Naive thymus-derived CD4-positive, alpha-beta T cell (primary cell): ENCODE measurements at regions not wholly inside any gene's neighbourhood (a gene's known extent, or its start where the extent isn't known, plus 50 kb on each side); places are given as distances from the start of the nearest gene placed in this dataset.

Experiments
- ATAC-seq: fragments of 150-1000 bp; cut with Tn5 transposase; 2 replicates; pipeline ENCODE4 v1.10.0; 2021; ENCODE audit warnings: mild to moderate bottlenecking, moderate library complexity
- CTCF ChIA-PET: fragments of 350-600 bp; sonication (Branson Sonifier 250); formaldehyde crosslinking; loops from one replicate; lab custom pipeline; 2021; ENCODE audit warnings: antibody characterized with exemption; lab: Charles Lee
- POLR2A ChIA-PET: fragments of 350-600 bp; sonication (Branson Sonifier 250); formaldehyde crosslinking; loops from one replicate; lab custom pipeline; 2021; ENCODE audit warnings: antibody characterized with exemption, inconsistent platforms; lab: Charles Lee
- DNase-seq, 9 donors: peaks; one replicate each; pipeline versions ENCODE4 v3.0.0 to v3.0.0-alpha.2; 2020 to 2022; ENCODE audit warnings: mixed read lengths in 1 of 9
- H3K27ac ChIP-seq: one replicate; pipeline ENCODE4 v1.7.0; 2013; ENCODE audit warnings: mild to moderate bottlenecking, low read depth, low read length, moderate library complexity
- H3K27me3 ChIP-seq, 2 donors: one replicate each; pipeline ENCODE4 v1.7.0; 2013; ENCODE audit warnings: low read length in 2 of 2, mild to moderate bottlenecking in 2 of 2, moderate library complexity in 2 of 2; ENCODE audit not compliant: control insufficient read depth in 2 of 2, insufficient read depth in 2 of 2
- H3K36me3 ChIP-seq, 3 experiments: 1 replicate in 2 of 3; 2 replicates in 1 of 3; pipeline ENCODE4 v1.7.0; 2013; ENCODE audit warnings: low read length in 3 of 3, mild to moderate bottlenecking in 3 of 3, moderate library complexity in 1 of 3; ENCODE audit not compliant: insufficient read depth in 3 of 3, control insufficient read depth in 2 of 3
- H3K4me1 ChIP-seq, 2 donors: one replicate each; pipeline ENCODE4 v1.7.0; 2013; ENCODE audit warnings: low read length in 2 of 2, mild to moderate bottlenecking in 2 of 2, moderate library complexity in 1 of 2; ENCODE audit not compliant: control insufficient read depth in 2 of 2, insufficient read depth in 2 of 2
- H3K4me3 ChIP-seq: 2 replicates; pipeline ENCODE4 v1.7.0; 2013; ENCODE audit warnings: mild to moderate bottlenecking, low read length
- H3K9me3 ChIP-seq, 3 experiments: 1 replicate in 2 of 3; 2 replicates in 1 of 3; pipeline ENCODE4 v1.7.0; 2013; ENCODE audit warnings: low read length in 3 of 3; ENCODE audit not compliant: control insufficient read depth in 2 of 3
- H3K27ac Mint-ChIP-seq, 9 donors: one replicate each; pipeline ENCODE4 v1.8.0; 2020 to 2022; ENCODE audit warnings: mixed read lengths in 9 of 9, mild to moderate bottlenecking in 8 of 9, moderate library complexity in 5 of 9, inconsistent platforms in 2 of 9
- H3K27me3 Mint-ChIP-seq, 5 donors: one replicate each; pipeline ENCODE4 v1.8.0; 2021 to 2022; ENCODE audit warnings: mixed read lengths in 5 of 5, mild to moderate bottlenecking in 1 of 5
- H3K36me3 Mint-ChIP-seq, 5 donors: one replicate each; pipeline ENCODE4 v1.8.0; 2020 to 2022; ENCODE audit warnings: mixed read lengths in 5 of 5, mild to moderate bottlenecking in 3 of 5, inconsistent platforms in 1 of 5
- H3K4me1 Mint-ChIP-seq, 7 donors: one replicate each; pipeline ENCODE4 v1.8.0; 2020 to 2022; ENCODE audit warnings: mixed read lengths in 7 of 7, mild to moderate bottlenecking in 3 of 7, inconsistent platforms in 1 of 7
- H3K4me3 Mint-ChIP-seq, 10 donors: one replicate each; pipeline ENCODE4 v1.8.0; 2020 to 2022; ENCODE audit warnings: mild to moderate bottlenecking in 10 of 10, mixed read lengths in 10 of 10, moderate library complexity in 6 of 10, inconsistent platforms in 2 of 10
- H3K9me3 Mint-ChIP-seq, 11 donors: one replicate each; pipeline ENCODE4 v1.8.0; 2020 to 2022; ENCODE audit warnings: mixed read lengths in 11 of 11, mild to moderate bottlenecking in 4 of 11, inconsistent platforms in 1 of 11, moderate library complexity in 1 of 11
- intact Hi-C, 2 donors: fragments of 100-400 bp; cut with micrococcal nuclease; formaldehyde crosslinking; loops; one replicate each; pipeline ENCODE4 v1.15.1; 2023

- Histone ChIP-seq H3K27ac (no peak overlapping the region), H3K9me3 (no peaks in the 10 kb centered on the region), H3K4me3 (no peak overlapping the region), H3K27me3 (no peaks in the 10 kb centered on the region), H3K4me1 (no peaks in the 10 kb centered on the region), H3K36me3 (no peaks in the 10 kb centered on the region)
- POLR2A ChIA-PET = no interaction called here
- intact Hi-C loops = no loop called here
- no peak for DNase-seq
- Mint-ChIP-seq H3K9me3 (peaks cover 3 to 38% (median 13%) of the 10 kb centered on the region in 11 donors), H3K4me1 (no peaks in the 10 kb centered on the region), H3K27ac (no peak overlapping the region), H3K27me3 (no peaks in the 10 kb centered on the region), H3K36me3 (peaks cover 0 to 4% (median 0%) of the 10 kb centered on the region in 5 donors), H3K4me3 (no peak overlapping the region)
- CTCF ChIA-PET = no interaction called here
- no peak for ATAC-seq
Observed at GRCh38 chr10:107741971-107742370, 577.5 kb upstream of the SORCS1 start.

- Histone ChIP-seq H3K36me3 (no peaks in the 10 kb centered on the region), H3K27me3 (no peaks in the 10 kb centered on the region), H3K9me3 (no peaks in the 10 kb centered on the region), H3K4me3 (no peak overlapping the region), H3K4me1 (no peaks in the 10 kb centered on the region), H3K27ac (no peak overlapping the region)
- H3K36me3 Mint-ChIP-seq = peaks cover 0 to 4% (median 0%) of the 10 kb centered on the region in 5 donors
- H3K9me3 Mint-ChIP-seq = peaks cover 0 to 39% (median 9%) of the 10 kb centered on the region in 11 donors
- H3K27me3 Mint-ChIP-seq = no peaks in the 10 kb centered on the region
- ChIA-PET CTCF (no interaction called here), POLR2A (no interaction called here)
- H3K4me1 Mint-ChIP-seq = no peaks in the 10 kb centered on the region
- no peak overlapping the region for H3K4me3 Mint-ChIP-seq
- DNase-seq (no peak), ATAC-seq (no peak)
- intact Hi-C loops = no loop called here
- H3K27ac Mint-ChIP-seq = no peak overlapping the region
Observed at GRCh38 chr10:107740962-107741690, 576.6 kb upstream of the SORCS1 start.

GRCh38 chr10:107739951-107740350, 575.4 kb upstream of the SORCS1 start:
- ATAC-seq (no peak), DNase-seq (no peak)
- intact Hi-C loops = no loop called here
- Histone ChIP-seq H3K4me1 (no peaks in the 10 kb centered on the region), H3K27me3 (no peaks in the 10 kb centered on the region), H3K27ac (no peak overlapping the region), H3K36me3 (no peaks in the 10 kb centered on the region), H3K4me3 (no peak overlapping the region), H3K9me3 (no peaks in the 10 kb centered on the region)
- no peak overlapping the region for H3K4me3 Mint-ChIP-seq
- CTCF ChIA-PET = no interaction called here
- H3K4me1 Mint-ChIP-seq = no peaks in the 10 kb centered on the region
- POLR2A ChIA-PET = no interaction called here
- no peak overlapping the region for H3K27ac Mint-ChIP-seq
- peaks cover 0 to 4% (median 0%) of the 10 kb centered on the region in 5 donors for H3K36me3 Mint-ChIP-seq
- H3K9me3 Mint-ChIP-seq = peaks cover 2 to 48% (median 15%) of the 10 kb centered on the region in 11 donors
- H3K27me3 Mint-ChIP-seq = no peaks in the 10 kb centered on the region

GRCh38 chr10:107733328-107734130, 569.0 kb upstream of the SORCS1 start:
- Mint-ChIP-seq H3K4me1 (no peaks in the 10 kb centered on the region), H3K27me3 (no peaks in the 10 kb centered on the region), H3K9me3 (peaks cover 9 to 56% (median 20%) of the 10 kb centered on the region in 11 donors), H3K36me3 (no peaks in the 10 kb centered on the region), H3K27ac (no peak overlapping the region), H3K4me3 (no peak overlapping the region)
- ATAC-seq (no peak), DNase-seq (no peak)
- ChIA-PET POLR2A (no interaction called here), CTCF (no interaction called here)
- intact Hi-C loops = no loop called here
- no peak overlapping the region for H3K4me3 ChIP-seq
- no peaks in the 10 kb centered on the region for H3K9me3 ChIP-seq
- H3K27ac ChIP-seq = no peak overlapping the region
- H3K27me3 ChIP-seq = no peaks in the 10 kb centered on the region
- H3K4me1 ChIP-seq = no peaks in the 10 kb centered on the region
- H3K36me3 ChIP-seq = no peaks in the 10 kb centered on the region

GRCh38 chr10:107732045-107732444, 567.5 kb upstream of the SORCS1 start:
- Mint-ChIP-seq H3K36me3 (no peaks in the 10 kb centered on the region), H3K27me3 (no peaks in the 10 kb centered on the region), H3K4me1 (no peaks in the 10 kb centered on the region), H3K4me3 (no peak overlapping the region), H3K9me3 (peaks cover 9 to 50% (median 21%) of the 10 kb centered on the region in 11 donors), H3K27ac (no peak overlapping the region)
- intact Hi-C loops = no loop called here
- DNase-seq = no peak
- CTCF ChIA-PET = no interaction called here
- no peak overlapping the region for H3K27ac ChIP-seq
- H3K4me1 ChIP-seq = no peaks in the 10 kb centered on the region
- H3K27me3 ChIP-seq = no peaks in the 10 kb centered on the region
- H3K4me3 ChIP-seq = no peak overlapping the region
- POLR2A ChIA-PET = no interaction called here
- no peaks in the 10 kb centered on the region for H3K36me3 ChIP-seq
- H3K9me3 ChIP-seq = no peaks in the 10 kb centered on the region
- ATAC-seq = no peak

- intact Hi-C loops = no loop called here
- no peaks in the 10 kb centered on the region for H3K4me1 ChIP-seq
- ChIA-PET POLR2A (no interaction called here), CTCF (interaction anchor here (0.5 kb wide), 1 partner anchor 15 kb away, joined by 4 read pairs; no protein-coding TSS in a partner anchor)
- H3K36me3 ChIP-seq = no peaks in the 10 kb centered on the region
- Mint-ChIP-seq H3K36me3 (no peaks in the 10 kb centered on the region), H3K27ac (no peak overlapping the region), H3K9me3 (peaks cover 3 to 38% (median 15%) of the 10 kb centered on the region in 11 donors), H3K4me1 (no peaks in the 10 kb centered on the region), H3K4me3 (no peak overlapping the region), H3K27me3 (no peaks in the 10 kb centered on the region)
- no peak overlapping the region for H3K27ac ChIP-seq
- H3K4me3 ChIP-seq = no peak overlapping the region
- DNase-seq (no peak), ATAC-seq (no peak)
- H3K27me3 ChIP-seq = no peaks in the 10 kb centered on the region
- H3K9me3 ChIP-seq = no peaks in the 10 kb centered on the region
Observed at GRCh38 chr10:107728807-107729206, 564.3 kb upstream of the SORCS1 start.
